Spinal cord (tissue), 9 donors: ENCODE measurements at regions not wholly inside any gene's neighbourhood (a gene's known extent, or its start where the extent isn't known, plus 50 kb on each side); places are given as distances from the start of the nearest gene placed in this dataset.

ENCODE experiments used
- DNase-seq, 6 donors: peaks; one replicate each; pipeline versions ENCODE4 v3.0.0 to v3.0.0-alpha.2; 2013 to 2015; ENCODE audit warnings: low spot score in 6 of 6, low read depth in 4 of 6
- H3K27ac ChIP-seq: one replicate; pipeline ENCODE4 v1.5.1; 2013; ENCODE audit warnings: low read depth, low read length, control low read depth
- H3K27me3 ChIP-seq: one replicate; pipeline ENCODE4 v1.6.1; 2013; ENCODE audit warnings: low read length; ENCODE audit not compliant: control insufficient read depth, insufficient read depth
- H3K36me3 ChIP-seq: one replicate; pipeline ENCODE4 v1.6.1; 2013; ENCODE audit warnings: low read length; ENCODE audit not compliant: control insufficient read depth, insufficient read depth
- H3K4me1 ChIP-seq: one replicate; pipeline ENCODE4 v1.6.1; 2013; ENCODE audit warnings: low read length; ENCODE audit not compliant: control insufficient read depth, insufficient read depth
- H3K4me3 ChIP-seq: one replicate; pipeline ENCODE4 v1.5.1; 2013; ENCODE audit warnings: low read depth, low read length, control low read depth
- H3K9me3 ChIP-seq: one replicate; pipeline ENCODE4 v1.6.1; 2013; ENCODE audit warnings: low read length; ENCODE audit not compliant: control insufficient read depth, insufficient read depth
- WGBS: methylation state at CpG from one replicate; pipeline ENCODE4 v1.1.5; 2013; ENCODE audit warnings: missing lambda C conversion rate; ENCODE audit not compliant: insufficient coverage; 5-methylcytosine and 5-hydroxymethylcytosine counted together
- donor health status: healthy.

GRCh38 chr5:168176941-168177340 is 114.5 kb upstream of the WWC1 start:
- peaks cover 31% of the 10 kb centered on the region for H3K4me1 ChIP-seq
- H3K9me3 ChIP-seq: no peaks in the 10 kb centered on the region
- no peaks in the 10 kb centered on the region for H3K27me3 ChIP-seq
- H3K27ac ChIP-seq: no peak overlapping the region
- peaks cover 5% of the 10 kb centered on the region for H3K36me3 ChIP-seq
- DNase-seq: no peak
- no CpG with 5 or more reads among the region's 3 CpGs for WGBS
- no peak overlapping the region for H3K4me3 ChIP-seq

- H3K27ac ChIP-seq: no peak overlapping the region
- DNase-seq: peak in 1 of 6 donors; percentile 43
- WGBS: 25% methylated on average over 13 of the region's 14 CpGs
Measured at GRCh38 chr5:168177831-168178450, 113.5 kb upstream of the WWC1 start.

GRCh38 chr5:168179192-168179593 is 112.3 kb upstream of the WWC1 start:
- no peaks in the 10 kb centered on the region for H3K9me3 ChIP-seq
- H3K27ac ChIP-seq: no peak overlapping the region
- DNase-seq: peak in 2 of 6 donors; percentile 74 to 78

More at GRCh38 chr5:168177831-168178450, 113.5 kb upstream of the WWC1 start:
- Histone ChIP-seq H3K4me3 (no peak overlapping the region), H3K36me3 (peaks cover 5% of the 10 kb centered on the region), H3K27me3 (no peaks in the 10 kb centered on the region), H3K9me3 (no peaks in the 10 kb centered on the region), H3K4me1 (peaks cover 21% of the 10 kb centered on the region)

GRCh38 chr5:168182269-168182668 is 109.2 kb upstream of the WWC1 start:
- H3K9me3 ChIP-seq: no peaks in the 10 kb centered on the region
- peaks cover 5% of the 10 kb centered on the region for H3K36me3 ChIP-seq
- 88% methylated on average over 4 of the region's 6 CpGs for WGBS
- H3K4me3 ChIP-seq: no peak overlapping the region
- H3K27ac ChIP-seq: no peak overlapping the region
- H3K4me1 ChIP-seq: peaks cover 15% of the 10 kb centered on the region
- H3K27me3 ChIP-seq: no peaks in the 10 kb centered on the region
- DNase-seq: no peak

More at GRCh38 chr5:168179192-168179593, 112.3 kb upstream of the WWC1 start:
- Histone ChIP-seq H3K4me1 (peaks cover 20% of the 10 kb centered on the region), H3K36me3 (peaks cover 5% of the 10 kb centered on the region), H3K4me3 (no peak overlapping the region), H3K27me3 (no peaks in the 10 kb centered on the region)
- no CpG with 5 or more reads among the region's 1 CpG for WGBS

GRCh38 chr5:168184103-168184502 is 107.3 kb upstream of the WWC1 start:
- H3K27ac ChIP-seq: no peak overlapping the region
- WGBS: 80% methylated on average over 1 of the region's 2 CpGs

GRCh38 chr5:168186289-168187074 is 105.0 kb upstream of the WWC1 start:
- Histone ChIP-seq H3K27me3 (no peaks in the 10 kb centered on the region), H3K4me3 (no peak overlapping the region), H3K9me3 (no peaks in the 10 kb centered on the region), H3K36me3 (peaks cover 2% of the 10 kb centered on the region), H3K4me1 (peaks cover 6% of the 10 kb centered on the region), H3K27ac (no peak overlapping the region)
- DNase-seq: no peak
- 86% methylated on average over 14 of the region's 18 CpGs for WGBS

More at GRCh38 chr5:168184103-168184502, 107.3 kb upstream of the WWC1 start:
- H3K4me3 ChIP-seq: no peak overlapping the region
- peaks cover 5% of the 10 kb centered on the region for H3K4me1 ChIP-seq
- no peaks in the 10 kb centered on the region for H3K9me3 ChIP-seq
- peaks cover 2% of the 10 kb centered on the region for H3K36me3 ChIP-seq
- DNase-seq: no peak
- H3K27me3 ChIP-seq: no peaks in the 10 kb centered on the region

- Histone ChIP-seq H3K36me3 (no peaks in the 10 kb centered on the region), H3K4me3 (no peak overlapping the region), H3K27ac (no peak overlapping the region), H3K4me1 (peaks cover 6% of the 10 kb centered on the region), H3K9me3 (no peaks in the 10 kb centered on the region), H3K27me3 (no peaks in the 10 kb centered on the region)
- peak in 1 of 6 donors; percentile 60 for DNase-seq
- 44% methylated on average over 5 of the region's 6 CpGs for WGBS
Measured at GRCh38 chr5:168187614-168188013, 103.8 kb upstream of the WWC1 start.

GRCh38 chr5:168188182-168188581 is 103.3 kb upstream of the WWC1 start:
- H3K36me3 ChIP-seq: no peaks in the 10 kb centered on the region
- WGBS: 63% methylated on average over 2 of the region's 8 CpGs
- H3K27me3 ChIP-seq: no peaks in the 10 kb centered on the region
- H3K4me3 ChIP-seq: no peak overlapping the region
- H3K27ac ChIP-seq: no peak overlapping the region
- H3K9me3 ChIP-seq: no peaks in the 10 kb centered on the region
- no peak for DNase-seq
- peaks cover 6% of the 10 kb centered on the region for H3K4me1 ChIP-seq

GRCh38 chr5:168192120-168192519 is 99.3 kb upstream of the WWC1 start:
- Histone ChIP-seq H3K27me3 (no peaks in the 10 kb centered on the region), H3K36me3 (no peaks in the 10 kb centered on the region), H3K4me1 (peaks cover 13% of the 10 kb centered on the region), H3K4me3 (no peak overlapping the region), H3K9me3 (no peaks in the 10 kb centered on the region), H3K27ac (no peak overlapping the region)
- 80% methylated on average over 3 of the region's 4 CpGs for WGBS
- no peak for DNase-seq
